ENCODE measurements at regions not wholly inside any gene's neighbourhood (a gene's known extent, or its start where the extent isn't known, plus 50 kb on each side); places are given as distances from the start of the nearest gene placed in this dataset.

GRCh38 chr5:38112938-38113337 lies 145.4 kb upstream of the EGFLAM start:
- Histone ChIP-seq H3K9me3 (ENCODE audit: insufficient read depth, low read depth) (no peaks in the 10 kb centered on the region), H3K36me3 (ENCODE audit: low read depth) (no peaks in the 10 kb centered on the region), H3K9me2 (ENCODE audit: insufficient read depth) (no peaks in the 10 kb centered on the region), H3K79me2 (ENCODE audit: low read depth) (no peaks in the 10 kb centered on the region), H3K4me2 (no peak overlapping the region), H3K27ac (no peak overlapping the region), H4K20me1 (ENCODE audit: insufficient read depth) (no peaks in the 10 kb centered on the region), H3K27me3 (ENCODE audit: insufficient read depth, low read depth) (peaks cover 22% of the 10 kb centered on the region), H3K4me3 (no peak overlapping the region), H3F3A (ENCODE audit: insufficient read depth, low read depth) (no peaks in the 10 kb centered on the region), H3K4me1 (replicated peaks; ENCODE audit: insufficient read depth) (no peaks in the 10 kb centered on the region), H2AFZ (no peak overlapping the region)
- ChIA-PET CTCF (no interaction called here), POLR2A (ENCODE audit: unreplicated experiment) (no interaction called here)
- BruUV-seq (replicated peaks): no TSS peak
- no peak for DNase-seq
- TF ChIP-seq CTCF (conservative IDR thresholded peaks at IDR 0.05) (no peak), EZH2 (IDR thresholded peaks at IDR 0.05; ENCODE audit: low read depth) (no peak)
- intact Hi-C loops (cut with micrococcal nuclease; ENCODE audit: unreplicated experiment): no loop called here

- Histone ChIP-seq H3K4me1 (replicated peaks; ENCODE audit: insufficient read depth) (no peaks in the 10 kb centered on the region), H3K27me3 (ENCODE audit: insufficient read depth, low read depth) (peaks cover 18% of the 10 kb centered on the region), H4K20me1 (ENCODE audit: insufficient read depth) (no peaks in the 10 kb centered on the region), H3K36me3 (ENCODE audit: low read depth) (no peaks in the 10 kb centered on the region), H3K9me2 (ENCODE audit: insufficient read depth) (no peaks in the 10 kb centered on the region), H3K4me3 (no peak overlapping the region), H3K4me2 (no peak overlapping the region), H3F3A (ENCODE audit: insufficient read depth, low read depth) (no peaks in the 10 kb centered on the region), H2AFZ (no peak overlapping the region), H3K9me3 (ENCODE audit: insufficient read depth, low read depth) (no peaks in the 10 kb centered on the region), H3K79me2 (ENCODE audit: low read depth) (no peaks in the 10 kb centered on the region), H3K27ac (no peak overlapping the region)
- ChIA-PET CTCF (no interaction called here), POLR2A (ENCODE audit: unreplicated experiment) (no interaction called here)
- no TSS peak for BruUV-seq (replicated peaks)
- TF ChIP-seq CTCF (conservative IDR thresholded peaks at IDR 0.05) (no peak), EZH2 (IDR thresholded peaks at IDR 0.05; ENCODE audit: low read depth) (no peak)
- intact Hi-C loops (cut with micrococcal nuclease; ENCODE audit: unreplicated experiment): no loop called here
- no peak for DNase-seq
Observed at GRCh38 chr5:38110130-38110529, 148.2 kb upstream of the EGFLAM start.

- no peak overlapping the region for H3K27ac ChIP-seq
- H3K9me2 ChIP-seq (ENCODE audit: insufficient read depth): no peaks in the 10 kb centered on the region
- no peaks in the 10 kb centered on the region for H3F3A ChIP-seq (ENCODE audit: insufficient read depth, low read depth)
- DNase-seq: no peak
- no peaks in the 10 kb centered on the region for H3K4me1 ChIP-seq (replicated peaks; ENCODE audit: insufficient read depth)
- BruUV-seq (replicated peaks): no TSS peak
- H3K27me3 ChIP-seq (ENCODE audit: insufficient read depth, low read depth): 0 out of 2 replicates have a peak, but pooled peaks cover 4% of the 10 kb centered on the region
- H3K9me3 ChIP-seq (ENCODE audit: insufficient read depth, low read depth): no peaks in the 10 kb centered on the region
- H3K4me2 ChIP-seq: no peak overlapping the region
- intact Hi-C loops (cut with micrococcal nuclease; ENCODE audit: unreplicated experiment): no loop called here
- H3K36me3 ChIP-seq (ENCODE audit: low read depth): no peaks in the 10 kb centered on the region
- H2AFZ ChIP-seq: no peak overlapping the region
- H4K20me1 ChIP-seq (ENCODE audit: insufficient read depth): no peaks in the 10 kb centered on the region
- H3K4me3 ChIP-seq: no peak overlapping the region
- POLR2A ChIA-PET (ENCODE audit: unreplicated experiment): no interaction called here
- no peaks in the 10 kb centered on the region for H3K79me2 ChIP-seq (ENCODE audit: low read depth)
- no peak for TF ChIP-seq CTCF (conservative IDR thresholded peaks at IDR 0.05)
- TF ChIP-seq EZH2 (IDR thresholded peaks at IDR 0.05; ENCODE audit: low read depth): no peak
- CTCF ChIA-PET: no interaction called here
Observed at GRCh38 chr5:38107096-38107495, 151.3 kb upstream of the EGFLAM start.

Measured in PC-9 (cell line).